Medulla oblongata (tissue), 1 donor: ENCODE measurements at regions not wholly inside any gene's neighbourhood (a gene's known extent, or its start where the extent isn't known, plus 50 kb on each side); places are given as distances from the start of the nearest gene placed in this dataset.

Experiments
- DNase-seq: peaks from one replicate; pipeline ENCODE4 v3.0.0-alpha.2; 2015; ENCODE audit errors: extremely low spot score

- no peak for DNase-seq
These were observed 55.4 kb upstream of the RNF180 start for GRCh38 chr5:64110222-64110621.

GRCh38 chr5:64108674-64109073 is 57.0 kb upstream of the RNF180 start:
- DNase-seq = no peak

GRCh38 chr5:64100203-64100602 is 65.4 kb upstream of the RNF180 start:
- no peak for DNase-seq

- no peak for DNase-seq
These were observed 68.9 kb upstream of the RNF180 start for GRCh38 chr5:64096771-64097170.

- DNase-seq = no peak
These were observed 88.1 kb upstream of the RNF180 start for GRCh38 chr5:64077589-64077988.

GRCh38 chr5:64074533-64074932 is 91.1 kb upstream of the RNF180 start:
- DNase-seq = peak; percentile 41

- no peak for DNase-seq
These were observed 96.2 kb upstream of the RNF180 start for GRCh38 chr5:64069486-64069885.

- DNase-seq = no peak
These were observed 88.1 kb upstream of the HTR1A start for GRCh38 chr5:64050296-64050695.

GRCh38 chr5:64040490-64040889 is 78.2 kb upstream of the HTR1A start:
- DNase-seq = no peak

GRCh38 chr5:64026493-64026892 is 64.2 kb upstream of the HTR1A start:
- DNase-seq = no peak

- no peak for DNase-seq
These were observed 57.5 kb upstream of the HTR1A start for GRCh38 chr5:64019746-64020145.

- no peak for DNase-seq
These were observed 56.7 kb upstream of the HTR1A start for GRCh38 chr5:64018966-64019365.

- no peak for DNase-seq
These were observed 53.6 kb upstream of the HTR1A start for GRCh38 chr5:64015824-64016223.
